Medulla oblongata (tissue), 1 donor: ENCODE measurements at regions not wholly inside any gene's neighbourhood (a gene's known extent, or its start where the extent isn't known, plus 50 kb on each side); places are given as distances from the start of the nearest gene placed in this dataset.
"Not testable (repeated sequence)": the region's sequence is repeated elsewhere in the genome, so short reads cannot be mapped to it uniquely, and the experiment has no call there.

Source experiments
- DNase-seq: peaks from one replicate; pipeline ENCODE4 v3.0.0-alpha.2; 2015; ENCODE audit errors: extremely low spot score

DNA sequence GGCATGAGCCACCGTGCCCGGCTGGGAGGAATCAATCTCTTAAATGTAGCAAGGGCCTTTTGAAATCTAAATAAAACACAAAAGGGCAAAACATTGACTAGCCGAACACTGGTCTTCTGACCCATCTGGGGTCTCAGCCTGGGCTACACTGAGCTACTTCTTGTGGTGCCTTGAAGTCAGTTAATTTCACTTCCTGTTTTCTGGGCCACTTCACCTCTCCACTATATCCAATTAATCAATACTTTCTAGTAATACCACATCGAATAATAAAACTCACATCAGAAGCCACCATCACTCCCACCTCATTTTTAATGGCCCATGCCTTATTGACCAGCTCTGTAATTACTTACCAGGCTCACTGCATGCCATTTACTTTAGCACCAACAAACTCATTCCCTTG is 138.0 kb upstream of the SAMSN1 start:
- DNase-seq: no peak

DNA sequence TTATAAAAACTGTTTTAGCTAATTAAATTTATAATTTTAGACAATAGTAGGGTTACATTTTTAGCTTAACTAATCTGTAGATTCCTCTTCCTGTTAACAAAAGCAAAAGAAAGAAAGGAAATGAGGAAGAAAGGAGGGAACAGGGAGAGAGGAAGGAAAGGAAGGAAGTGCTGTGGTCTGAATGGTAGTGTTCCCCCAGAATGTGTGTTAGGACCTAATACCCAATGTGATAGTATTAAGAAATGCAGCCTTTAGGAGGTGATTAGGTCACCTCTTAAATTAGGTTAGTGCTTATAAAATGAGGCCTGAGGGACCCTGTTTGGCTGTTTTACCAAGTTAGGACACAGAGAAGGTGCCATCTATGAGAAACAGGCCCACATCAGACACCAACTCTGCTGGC is 136.9 kb upstream of the SAMSN1 start:
- no peak for DNase-seq

DNA sequence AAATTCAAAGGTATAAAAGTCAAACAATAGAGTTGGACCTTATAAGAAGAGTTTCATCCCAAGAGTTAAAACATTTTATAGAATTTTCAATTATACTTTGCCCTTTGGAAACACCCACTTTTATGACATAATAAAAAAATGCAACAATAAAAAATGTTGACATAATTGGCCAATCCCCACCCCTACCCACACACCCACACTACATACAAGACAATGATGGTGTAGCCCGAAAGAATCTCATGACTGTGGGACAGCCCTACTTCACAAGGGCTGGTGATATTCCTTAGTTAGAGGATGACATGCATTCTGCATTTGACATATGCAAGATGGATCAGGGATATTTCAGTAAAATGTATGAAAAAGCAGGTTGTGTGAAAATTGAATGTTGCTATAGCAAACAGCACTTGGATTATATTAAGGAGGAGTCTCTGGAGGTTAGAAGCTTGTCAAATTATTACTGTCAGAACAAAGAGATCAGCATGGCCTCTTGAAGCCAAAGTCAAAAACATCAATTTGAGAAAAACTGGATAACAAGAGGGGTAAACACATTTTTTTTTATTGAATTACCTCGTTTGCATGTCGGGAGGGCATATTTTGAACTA is 133.0 kb upstream of the SAMSN1 start:
- no peak for DNase-seq

DNA sequence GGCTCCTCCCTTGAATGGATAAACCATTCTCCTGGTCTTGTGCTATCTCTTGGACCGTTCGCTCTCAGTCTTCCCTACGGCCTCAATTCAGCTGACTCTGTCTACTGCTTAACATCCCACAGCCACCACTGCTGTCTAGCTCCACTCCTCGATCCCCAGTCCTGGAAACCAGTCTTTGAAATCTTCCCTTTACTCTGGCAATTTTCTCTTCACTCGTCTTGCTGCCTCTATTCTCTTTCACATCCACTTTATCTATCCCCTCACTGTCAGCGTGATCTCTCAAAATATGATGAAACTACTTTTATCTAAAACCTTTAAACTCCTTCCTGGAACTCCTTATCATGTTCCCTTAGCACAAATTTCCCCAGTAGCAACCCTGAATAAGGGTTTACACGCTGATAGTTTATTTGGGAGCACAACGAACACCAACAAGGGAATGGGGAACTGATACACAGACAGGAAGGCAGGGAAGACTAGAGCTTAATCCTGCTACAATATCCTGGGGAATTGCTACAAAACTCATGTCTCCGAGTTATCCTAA is 131.6 kb upstream of the SAMSN1 start:
- no peak for DNase-seq

DNA sequence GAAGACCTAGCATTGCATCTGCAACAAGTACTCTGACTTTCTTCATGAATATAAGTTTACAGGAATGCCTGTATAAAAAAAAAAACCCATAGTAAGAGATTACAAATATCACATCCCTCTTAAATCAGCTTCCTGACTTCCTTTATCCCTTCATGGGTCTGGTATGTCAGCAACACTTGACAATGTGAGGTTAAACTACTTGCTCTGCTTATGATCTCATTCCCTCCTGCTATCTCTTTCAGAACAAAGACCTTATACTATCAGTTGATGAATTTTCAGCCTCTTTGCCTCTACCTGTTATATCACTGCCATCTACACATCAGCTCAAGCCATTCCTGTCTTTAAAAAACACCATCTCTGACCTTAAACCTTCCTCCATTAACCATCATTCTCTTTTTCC is 130.9 kb upstream of the SAMSN1 start:
- DNase-seq: no peak

DNA sequence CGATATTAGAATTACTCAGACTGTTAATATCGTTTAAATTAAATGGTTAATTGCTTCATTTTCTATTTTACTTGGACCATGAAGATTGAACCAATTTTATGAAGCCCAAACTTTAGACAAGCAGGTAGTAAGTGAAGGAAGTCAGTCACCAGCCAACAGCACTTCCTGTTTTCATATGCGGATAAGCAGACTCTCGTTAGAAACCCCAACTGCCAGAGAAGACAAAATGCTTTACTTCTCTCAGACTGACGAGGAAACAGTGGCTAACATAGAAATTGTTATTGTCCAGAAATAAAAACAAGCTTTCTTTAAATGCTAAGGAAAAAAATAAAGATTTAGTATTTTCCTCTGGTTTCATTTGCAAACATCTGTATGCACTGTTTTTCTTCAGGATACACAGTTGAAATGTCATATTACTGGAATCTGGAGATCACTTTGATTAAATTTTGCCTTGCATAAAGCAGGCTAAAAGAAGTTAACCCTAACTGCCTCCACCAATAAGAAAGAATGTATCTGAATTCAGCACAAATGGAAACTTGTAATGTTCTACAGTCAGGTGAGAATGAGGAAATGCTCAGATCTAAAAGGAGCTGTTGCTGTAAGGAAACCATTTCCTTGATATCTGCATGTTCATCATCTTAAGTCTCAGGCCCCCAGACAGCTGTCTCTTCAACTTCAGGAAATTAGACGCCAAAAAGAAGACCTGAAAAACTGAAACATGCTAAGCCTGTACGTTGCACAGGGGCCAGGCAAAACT is 129.8 kb upstream of the SAMSN1 start:
- DNase-seq: peak; percentile 62

DNA sequence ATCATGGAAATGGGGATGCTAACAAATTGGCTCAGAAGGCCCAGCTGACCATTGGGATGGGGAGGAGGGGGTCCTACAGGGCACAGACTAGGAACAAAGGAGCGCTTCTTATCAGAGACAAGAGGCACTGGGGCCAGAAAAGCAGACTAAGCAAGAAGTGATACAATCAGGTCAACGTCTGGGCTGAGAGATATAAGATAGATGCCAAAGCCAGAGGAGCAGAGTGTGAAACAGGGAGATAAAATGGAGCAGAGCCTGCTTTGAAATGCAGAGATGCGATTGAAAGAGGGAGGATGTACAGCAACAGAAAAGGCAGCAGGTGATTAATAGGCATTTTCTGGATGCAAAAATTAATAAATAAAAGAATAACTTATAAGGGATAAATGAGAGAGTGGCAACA is 127.5 kb upstream of the SAMSN1 start:
- no peak for DNase-seq

DNA sequence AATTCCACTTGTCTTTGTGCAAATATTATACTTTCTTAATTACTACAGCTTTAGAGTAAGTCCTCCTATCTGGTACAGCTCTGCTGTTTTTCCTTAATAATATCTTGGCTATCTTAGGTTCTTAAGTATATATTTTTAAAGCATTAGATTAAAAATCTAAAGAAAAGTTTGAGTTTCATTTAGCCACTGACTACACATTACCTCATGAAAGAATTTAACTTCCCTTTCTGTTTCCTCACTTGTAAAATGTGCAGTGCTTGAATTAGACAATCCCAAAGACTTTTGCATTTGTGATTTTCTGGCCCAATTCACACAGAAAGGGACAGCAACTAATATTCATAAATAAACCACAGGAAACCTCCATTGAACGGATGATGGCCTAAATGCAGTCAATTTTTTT is 126.4 kb upstream of the SAMSN1 start:
- no peak for DNase-seq

DNA sequence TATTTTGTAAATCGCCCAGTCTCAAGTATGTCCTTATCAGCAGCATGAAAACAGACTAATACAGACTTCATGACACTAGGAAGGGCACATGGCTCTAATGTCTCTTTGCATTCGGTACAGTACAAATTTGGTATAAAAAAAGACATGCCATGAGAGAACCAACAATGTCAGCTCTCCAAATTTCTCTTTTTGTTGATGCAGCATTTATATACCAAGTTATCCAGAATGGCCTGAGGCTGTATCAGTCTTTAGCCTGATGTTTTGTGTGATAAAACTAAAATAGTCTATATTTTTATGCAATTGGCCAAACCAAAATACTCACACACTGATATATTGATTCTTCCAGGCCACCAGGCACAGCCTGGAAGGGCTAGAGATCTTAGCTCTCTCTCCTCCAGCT is 124.3 kb upstream of the SAMSN1 start:
- DNase-seq: no peak

DNA sequence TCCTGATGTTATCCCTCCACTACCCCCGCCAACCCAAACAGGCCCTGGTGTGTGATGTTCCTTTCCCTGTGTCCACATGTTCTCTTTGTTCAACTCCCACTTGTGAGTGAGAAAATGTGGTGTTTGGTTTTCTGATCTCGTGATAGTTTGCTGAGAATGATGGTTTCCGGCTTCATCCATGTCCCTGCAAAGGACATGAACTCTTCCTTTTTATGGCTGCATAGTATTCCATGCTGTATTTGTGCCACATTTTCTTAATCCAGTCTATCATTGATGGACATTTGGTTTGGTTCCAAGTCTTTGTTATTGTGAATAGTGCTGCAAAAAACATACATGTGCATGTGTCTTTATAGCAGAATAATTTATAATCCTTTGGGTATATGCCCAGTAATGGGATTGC is 123.0 kb upstream of the SAMSN1 start:
- not testable (repeated sequence) for DNase-seq

DNA sequence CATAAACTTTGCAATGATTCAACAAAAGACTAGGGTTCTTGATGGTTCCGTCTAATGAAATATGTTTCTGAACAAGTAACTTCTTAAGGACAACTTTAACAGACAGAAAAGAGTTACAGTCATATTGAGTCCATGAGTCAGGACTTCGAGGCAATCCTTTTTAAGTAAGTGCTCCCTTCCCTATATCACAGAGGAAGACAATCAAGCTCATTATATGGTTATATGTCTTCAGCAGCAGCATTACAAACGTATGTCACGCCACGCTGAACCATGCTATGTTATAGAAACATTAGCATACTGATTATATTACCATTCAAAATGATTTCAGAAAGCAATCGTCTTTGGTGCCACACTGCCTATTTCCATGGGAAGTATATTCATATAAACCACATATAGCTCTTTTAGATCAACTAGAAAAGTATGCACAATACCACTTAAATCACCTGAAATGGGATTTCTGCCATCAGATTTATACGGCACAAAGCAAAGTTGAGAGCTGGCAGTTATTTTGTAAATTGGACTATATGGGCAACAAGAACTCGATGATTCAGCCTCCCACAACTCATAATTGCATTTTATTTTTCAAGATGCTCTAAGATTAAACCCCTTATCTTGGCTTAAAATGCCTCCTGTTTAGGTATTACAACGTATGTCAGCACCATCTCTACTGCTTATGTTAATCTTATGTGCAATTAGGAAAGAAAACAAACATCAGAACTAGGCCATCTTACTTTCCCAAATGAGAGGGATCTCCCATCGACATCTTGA is 111.3 kb upstream of the SAMSN1 start:
- DNase-seq: no peak

DNA sequence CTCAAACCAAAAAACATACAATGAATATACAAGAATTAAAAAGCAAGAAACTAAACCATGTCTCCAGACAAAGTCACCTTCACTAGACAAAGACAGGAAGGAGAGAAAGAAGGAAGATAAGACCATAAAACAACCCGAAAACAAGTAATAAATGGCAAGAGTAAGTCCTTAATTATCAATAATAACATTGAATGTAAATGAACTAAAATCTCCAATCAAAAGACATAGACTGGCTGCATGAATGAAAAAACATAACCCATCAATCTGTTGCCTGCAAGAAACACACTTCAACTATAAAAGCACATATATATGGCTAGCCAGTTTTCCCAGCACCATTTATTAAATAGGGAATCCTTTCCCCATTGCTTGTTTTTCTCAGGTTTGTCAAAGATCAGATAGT is 100.8 kb upstream of the SAMSN1 start:
- no peak for DNase-seq

DNA sequence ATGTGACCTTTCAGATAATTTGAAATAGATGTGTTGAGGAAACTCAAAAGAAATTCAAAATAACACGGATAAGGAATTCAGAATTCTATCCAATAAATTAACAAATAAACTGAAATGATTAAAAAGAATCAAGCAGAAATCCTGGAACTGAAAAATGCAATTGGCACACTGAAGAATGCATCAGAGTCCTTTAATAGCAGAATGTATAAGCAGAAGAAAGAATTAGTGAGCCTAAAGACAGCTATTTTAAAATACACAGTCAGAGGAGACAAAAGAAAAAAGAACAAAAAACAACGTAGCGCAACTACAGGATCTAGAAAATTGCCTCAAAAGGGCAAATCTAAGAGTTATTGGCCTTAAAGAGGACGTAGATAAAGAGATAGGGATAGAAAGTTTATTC is 99.6 kb upstream of the SAMSN1 start:
- DNase-seq: no peak

DNA sequence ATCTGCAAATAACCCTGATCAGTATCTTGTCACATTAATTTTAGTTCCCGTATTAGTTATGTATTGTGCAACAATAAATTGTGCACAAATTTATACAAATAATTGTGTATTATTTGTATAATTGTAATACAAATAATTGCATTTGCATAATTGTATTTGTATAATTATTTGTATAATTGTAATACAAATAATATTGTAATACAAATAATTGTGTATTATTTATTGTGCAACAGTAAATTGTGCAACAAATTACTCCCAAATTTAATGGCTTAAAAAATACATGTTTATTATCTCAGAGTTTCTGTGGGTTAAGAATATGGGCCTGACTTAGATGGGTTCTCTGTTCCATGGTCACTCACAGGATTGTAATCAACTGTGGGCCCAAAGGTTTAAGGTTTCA is 86.2 kb upstream of the SAMSN1 start:
- no peak for DNase-seq

DNA sequence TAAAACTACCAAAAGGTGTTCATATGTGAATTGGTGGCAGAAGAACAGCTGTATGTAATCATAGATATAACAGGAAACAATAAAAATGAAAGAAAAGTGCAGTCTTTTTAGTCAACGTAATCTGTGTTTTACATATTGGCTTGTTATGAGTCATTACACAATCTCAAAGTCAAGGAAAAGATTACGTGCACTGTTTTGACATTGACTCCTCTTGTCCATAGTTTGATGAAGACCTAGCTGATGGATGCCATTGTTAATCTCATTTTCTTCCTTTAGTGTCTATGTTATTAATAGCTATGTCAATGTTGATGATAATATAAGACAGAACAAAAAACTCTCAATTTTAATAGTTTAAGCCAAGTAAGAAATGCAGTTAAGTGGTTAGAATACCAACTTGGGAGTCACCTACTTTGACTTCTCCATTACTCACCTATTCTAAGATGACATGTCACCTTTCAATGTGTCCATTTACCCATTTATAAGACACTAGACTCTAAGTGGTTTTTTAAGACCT is 84.5 kb upstream of the SAMSN1 start:
- DNase-seq: no peak

DNA sequence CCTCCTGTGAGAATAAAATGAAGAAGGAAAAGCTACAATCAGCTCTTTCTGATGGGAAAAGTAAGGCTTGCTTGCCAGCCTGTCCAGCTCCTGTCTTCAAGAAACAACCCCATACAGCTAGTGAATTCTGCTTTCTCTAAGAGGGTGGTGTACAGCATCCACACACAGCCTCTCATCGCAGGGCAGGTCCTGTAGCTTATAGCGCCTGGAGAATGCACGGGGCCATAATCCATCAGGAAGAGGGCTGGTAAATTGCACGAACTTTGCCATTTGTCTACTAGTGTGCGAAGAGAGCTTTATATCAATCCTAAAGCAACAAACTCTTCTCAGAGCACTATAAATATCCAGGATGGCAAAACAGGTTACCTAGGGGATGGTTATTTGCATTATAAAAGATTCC is 83.3 kb upstream of the SAMSN1 start:
- DNase-seq: no peak

DNA sequence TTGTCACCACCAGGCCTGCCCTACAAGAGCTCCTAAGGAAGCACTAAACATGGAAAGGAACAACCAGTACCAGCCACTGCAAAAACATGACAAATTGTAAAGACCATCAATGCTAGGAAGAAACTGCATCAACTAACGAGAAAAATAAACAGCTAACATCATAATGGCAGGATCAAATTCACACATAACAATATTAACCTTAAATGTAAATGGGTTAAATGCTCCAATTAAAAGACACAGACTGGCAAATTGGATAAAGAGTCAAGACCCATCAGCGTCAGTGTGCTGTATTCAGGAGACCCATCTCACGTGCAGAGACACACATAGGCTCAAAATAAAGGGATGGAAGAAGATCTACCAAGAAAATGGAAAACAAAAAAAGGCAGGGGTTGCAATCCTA is 77.0 kb upstream of the SAMSN1 start:
- not testable (repeated sequence) for DNase-seq

DNA sequence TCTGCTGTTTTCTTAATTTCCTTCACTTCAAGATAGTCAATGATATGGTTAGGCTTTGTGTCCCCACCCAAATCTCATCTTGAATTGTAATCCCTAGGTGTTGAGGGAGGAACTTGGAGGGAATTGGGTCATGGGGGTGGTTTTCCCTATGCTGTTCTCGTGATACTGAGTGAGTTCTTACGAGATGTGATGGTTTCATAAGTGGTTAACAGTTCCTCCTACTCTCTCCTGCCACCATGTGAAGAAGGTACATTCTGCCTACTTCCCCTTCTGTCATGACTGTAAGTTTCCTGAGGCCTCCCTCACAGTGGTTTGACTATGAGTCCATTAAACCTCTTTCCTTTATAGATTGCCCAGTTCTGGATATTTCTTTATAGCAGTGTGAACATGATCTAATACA is 74.0 kb upstream of the SAMSN1 start:
- no peak for DNase-seq

DNA sequence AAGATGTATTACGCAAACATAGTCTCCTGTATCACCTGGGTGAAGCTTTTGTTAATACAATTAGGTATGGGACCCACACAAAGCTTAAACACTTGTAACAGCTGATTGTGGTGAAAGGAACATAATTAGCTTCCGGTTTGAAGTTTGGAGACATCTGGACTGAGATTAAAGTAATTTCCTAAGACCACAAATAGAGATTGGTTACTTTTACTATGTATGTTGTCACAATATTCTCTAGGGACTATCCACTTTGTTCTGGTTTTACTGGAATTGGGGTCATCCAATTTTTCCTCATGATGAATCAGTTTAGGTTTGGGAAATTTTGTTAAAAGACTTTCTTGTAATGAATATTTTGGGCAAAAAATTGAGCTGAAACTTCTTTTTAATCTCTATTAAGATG is 71.8 kb upstream of the SAMSN1 start:
- DNase-seq: no peak

DNA sequence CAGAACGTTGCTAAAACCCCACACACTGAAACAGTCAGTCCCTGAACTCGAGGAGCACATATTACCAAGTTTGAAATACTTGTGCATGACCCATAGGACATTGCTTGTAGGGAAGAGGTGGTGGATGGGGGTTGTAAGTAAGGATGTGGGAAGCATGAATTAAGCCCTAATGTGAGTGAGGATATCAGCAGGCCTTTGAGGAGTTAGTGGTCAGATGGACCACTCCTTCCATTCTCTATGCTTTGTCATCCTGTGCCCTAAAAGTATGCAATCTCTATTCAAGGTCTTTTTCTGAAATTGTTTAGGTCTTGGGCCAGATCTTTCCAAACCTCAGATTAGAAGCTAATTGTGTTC is 70.9 kb upstream of the SAMSN1 start:
- DNase-seq: no peak

DNA sequence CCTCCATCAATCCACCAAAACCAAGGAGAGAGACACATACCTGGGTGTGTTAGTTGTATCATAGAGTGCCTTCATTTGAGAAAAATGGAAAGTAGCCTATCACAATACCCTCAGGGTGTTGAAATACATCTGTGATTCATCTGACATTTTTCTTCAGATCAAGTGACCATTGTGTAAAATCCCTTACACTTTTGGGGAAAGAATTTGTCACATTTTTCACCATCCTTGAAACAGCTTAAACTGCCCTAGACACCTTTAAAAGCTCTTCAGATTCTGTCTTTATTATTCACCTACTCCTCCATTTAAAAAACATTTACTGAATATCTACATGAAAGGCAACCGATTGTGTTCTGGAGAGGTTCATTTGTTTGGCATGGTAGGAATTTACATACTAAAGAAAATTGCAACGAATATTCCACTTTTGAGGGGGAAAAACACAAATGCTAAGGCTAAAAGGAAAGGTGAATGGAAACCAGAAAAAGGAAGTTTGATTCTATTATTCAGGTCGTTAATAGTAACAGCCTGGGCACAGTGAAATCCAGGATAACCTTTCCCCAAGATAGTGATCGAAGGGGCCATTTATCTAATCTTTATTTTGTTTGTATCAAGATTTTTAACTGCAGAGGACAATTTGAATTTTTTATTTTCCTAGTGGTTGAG is 70.4 kb upstream of the SAMSN1 start:
- no peak for DNase-seq

DNA sequence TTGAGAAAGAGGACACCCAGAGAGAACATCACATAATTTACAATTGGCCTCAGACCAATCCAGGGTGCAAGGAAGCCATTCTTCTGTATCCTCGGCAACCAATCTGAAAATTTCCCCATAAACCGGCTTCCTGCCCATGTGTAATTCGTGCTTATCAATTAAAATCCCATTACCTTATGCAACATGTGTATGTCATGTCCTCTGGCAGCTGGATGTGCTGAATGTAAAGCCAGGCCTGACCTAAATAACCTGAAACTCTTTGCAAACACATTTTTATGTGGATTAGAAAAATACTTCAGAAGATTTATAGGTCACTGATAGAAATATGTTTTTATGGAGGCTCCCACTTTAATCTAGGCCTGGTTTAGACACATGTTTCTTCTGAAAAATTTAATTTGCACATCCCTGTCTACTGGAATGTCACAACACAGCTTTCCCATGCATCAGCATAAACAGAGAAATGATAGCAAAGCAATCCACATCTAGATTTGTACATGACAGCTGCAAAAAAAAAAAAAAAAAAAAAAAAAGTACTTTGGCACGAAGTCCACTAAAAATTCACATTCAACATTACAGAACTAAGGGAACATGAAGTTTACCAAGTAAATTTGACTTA is 69.4 kb upstream of the SAMSN1 start:
- DNase-seq: no peak
